Ishikawa (cell line): ENCODE measurements at regions not wholly inside any gene's neighbourhood (a gene's known extent, or its start where the extent isn't known, plus 50 kb on each side); places are given as distances from the start of the nearest gene placed in this dataset.

ENCODE experiments used
- EGR1 ChIP-seq: IDR thresholded peaks from 2 replicates; pipeline ENCODE4 v1.6.1; 2012
- EP300 ChIP-seq: IDR thresholded peaks from 2 replicates; pipeline ENCODE4 v1.6.1; 2012; ENCODE audit warnings: borderline replicate concordance
- RAD21 ChIP-seq: IDR thresholded peaks from 2 replicates; pipeline ENCODE4 v1.6.1; 2012; ENCODE audit warnings: low read depth
- ZBTB7A ChIP-seq: IDR thresholded peaks from 2 replicates; pipeline ENCODE4 v1.6.1; 2012; ENCODE audit warnings: low read depth
- TF ChIP-seq, protein P1 (sequence below): IDR thresholded peaks from 2 replicates; pipeline ENCODE4 v1.6.1; 2012; ENCODE audit warnings: low read depth, mild to moderate bottlenecking

DNA sequence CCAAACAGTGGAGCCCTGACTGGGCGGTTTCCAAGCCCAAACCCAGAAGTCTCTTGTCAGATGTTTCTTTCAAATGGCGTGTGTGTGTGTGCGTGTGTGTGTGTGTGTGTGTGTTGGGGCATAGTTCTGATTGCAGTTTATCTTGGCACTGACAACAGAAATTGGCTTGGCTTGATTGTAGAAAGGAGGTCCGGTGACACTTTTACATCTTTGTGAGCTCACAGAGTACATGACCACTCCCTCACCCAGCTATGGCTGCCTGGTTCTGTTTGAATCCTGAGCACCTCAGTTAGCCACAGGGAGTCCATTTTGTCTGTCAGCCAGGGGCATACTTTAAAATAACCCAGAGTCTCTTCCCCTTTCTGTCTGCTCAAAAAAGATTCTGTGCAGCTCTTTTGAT is 276.3 kb downstream of the CD83 start:
- TF ChIP-seq RAD21 (no peak), ZBTB7A (no peak), EP300 (no peak), EGR1 (no peak)
- TF ChIP-seq, protein P1, sequence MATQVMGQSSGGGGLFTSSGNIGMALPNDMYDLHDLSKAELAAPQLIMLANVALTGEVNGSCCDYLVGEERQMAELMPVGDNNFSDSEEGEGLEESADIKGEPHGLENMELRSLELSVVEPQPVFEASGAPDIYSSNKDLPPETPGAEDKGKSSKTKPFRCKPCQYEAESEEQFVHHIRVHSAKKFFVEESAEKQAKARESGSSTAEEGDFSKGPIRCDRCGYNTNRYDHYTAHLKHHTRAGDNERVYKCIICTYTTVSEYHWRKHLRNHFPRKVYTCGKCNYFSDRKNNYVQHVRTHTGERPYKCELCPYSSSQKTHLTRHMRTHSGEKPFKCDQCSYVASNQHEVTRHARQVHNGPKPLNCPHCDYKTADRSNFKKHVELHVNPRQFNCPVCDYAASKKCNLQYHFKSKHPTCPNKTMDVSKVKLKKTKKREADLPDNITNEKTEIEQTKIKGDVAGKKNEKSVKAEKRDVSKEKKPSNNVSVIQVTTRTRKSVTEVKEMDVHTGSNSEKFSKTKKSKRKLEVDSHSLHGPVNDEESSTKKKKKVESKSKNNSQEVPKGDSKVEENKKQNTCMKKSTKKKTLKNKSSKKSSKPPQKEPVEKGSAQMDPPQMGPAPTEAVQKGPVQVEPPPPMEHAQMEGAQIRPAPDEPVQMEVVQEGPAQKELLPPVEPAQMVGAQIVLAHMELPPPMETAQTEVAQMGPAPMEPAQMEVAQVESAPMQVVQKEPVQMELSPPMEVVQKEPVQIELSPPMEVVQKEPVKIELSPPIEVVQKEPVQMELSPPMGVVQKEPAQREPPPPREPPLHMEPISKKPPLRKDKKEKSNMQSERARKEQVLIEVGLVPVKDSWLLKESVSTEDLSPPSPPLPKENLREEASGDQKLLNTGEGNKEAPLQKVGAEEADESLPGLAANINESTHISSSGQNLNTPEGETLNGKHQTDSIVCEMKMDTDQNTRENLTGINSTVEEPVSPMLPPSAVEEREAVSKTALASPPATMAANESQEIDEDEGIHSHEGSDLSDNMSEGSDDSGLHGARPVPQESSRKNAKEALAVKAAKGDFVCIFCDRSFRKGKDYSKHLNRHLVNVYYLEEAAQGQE, result no peak
